GM18520 (cell line): ENCODE measurements at regions not wholly inside any gene's neighbourhood (a gene's known extent, or its start where the extent isn't known, plus 50 kb on each side); places are given as distances from the start of the nearest gene placed in this dataset.

Experiments used
- ATAC-seq: cut with Tn5 transposase; IDR thresholded peaks from one replicate; pipeline ENCODE4 v1.9.1; 2021; ENCODE audit not compliant: unreplicated experiment

- ATAC-seq, result no peak
Observed at GRCh38 chr10:129353101-129353500, 113.9 kb upstream of the MGMT start.

- no peak for ATAC-seq
Observed at GRCh38 chr10:129360046-129360445, 107.0 kb upstream of the MGMT start.

GRCh38 chr10:129361676-129362376, 105.2 kb upstream of the MGMT start:
- ATAC-seq, result no peak

GRCh38 chr10:129364949-129365348, 102.1 kb upstream of the MGMT start:
- no peak for ATAC-seq

- ATAC-seq, result no peak
Observed at GRCh38 chr10:129365767-129366402, 101.2 kb upstream of the MGMT start.

GRCh38 chr10:129366450-129366849, 100.6 kb upstream of the MGMT start:
- ATAC-seq, result no peak

- ATAC-seq, result no peak
Observed at GRCh38 chr10:129369566-129369965, 97.5 kb upstream of the MGMT start.

GRCh38 chr10:129371541-129371940, 95.5 kb upstream of the MGMT start:
- no peak for ATAC-seq

GRCh38 chr10:129372172-129372571, 94.9 kb upstream of the MGMT start:
- ATAC-seq, result no peak

GRCh38 chr10:129373231-129373630, 93.8 kb upstream of the MGMT start:
- no peak for ATAC-seq

- ATAC-seq, result no peak
Observed at GRCh38 chr10:129373718-129374117, 93.3 kb upstream of the MGMT start.

GRCh38 chr10:129375171-129375570, 91.9 kb upstream of the MGMT start:
- ATAC-seq, result no peak

GRCh38 chr10:129375912-129376311, 91.1 kb upstream of the MGMT start:
- no peak for ATAC-seq

- ATAC-seq, result no peak
Observed at GRCh38 chr10:129380279-129380678, 86.8 kb upstream of the MGMT start.

GRCh38 chr10:129381741-129382140, 85.3 kb upstream of the MGMT start:
- ATAC-seq, result no peak

GRCh38 chr10:129382401-129382800, 84.6 kb upstream of the MGMT start:
- ATAC-seq, result no peak

- ATAC-seq, result no peak
Observed at GRCh38 chr10:129383651-129384050, 83.4 kb upstream of the MGMT start.

GRCh38 chr10:129385600-129385999, 81.4 kb upstream of the MGMT start:
- ATAC-seq, result no peak

GRCh38 chr10:129386415-129387257, 80.4 kb upstream of the MGMT start:
- no peak for ATAC-seq

- no peak for ATAC-seq
Observed at GRCh38 chr10:129387258-129387525, 79.8 kb upstream of the MGMT start.

- no peak for ATAC-seq
Observed at GRCh38 chr10:129388435-129388834, 78.6 kb upstream of the MGMT start.

- no peak for ATAC-seq
Observed at GRCh38 chr10:129389194-129389593, 77.8 kb upstream of the MGMT start.
